Astrocyte (in vitro differentiated cells and primary cell): ENCODE measurements at regions not wholly inside any gene's neighbourhood (a gene's known extent, or its start where the extent isn't known, plus 50 kb on each side); places are given as distances from the start of the nearest gene placed in this dataset.

Experiments
- DNase-seq: peaks from one replicate; pipeline ENCODE4 v3.0.0-alpha.2; 2010; ENCODE audit warnings: low read depth
- FAIRE-seq: peaks from 2 replicates; lab custom pipeline; 2011; peaks lifted over from hg19 to GRCh38; lab: Jason Lieb, UNC
- H2AFZ ChIP-seq: 2 replicates; pipeline ENCODE4 v1.6.0; 2012; ENCODE audit warnings: low read depth, low read length, inconsistent platforms
- H3K27ac ChIP-seq: 2 replicates; pipeline ENCODE4 v1.5.1; 2011; ENCODE audit warnings: low read depth, low read length, inconsistent platforms
- H3K27me3 ChIP-seq: 2 replicates; pipeline ENCODE4 v1.6.0; 2011; ENCODE audit warnings: low read length, inconsistent platforms; ENCODE audit not compliant: insufficient read depth
- H3K36me3 ChIP-seq: 2 replicates; pipeline ENCODE4 v1.5.1; 2011; ENCODE audit warnings: low read length, inconsistent platforms; ENCODE audit not compliant: insufficient read depth
- H3K4me1 ChIP-seq: 2 replicates; pipeline ENCODE4 v1.5.1; 2011; ENCODE audit warnings: low read length, inconsistent platforms; ENCODE audit not compliant: insufficient read depth
- H3K4me2 ChIP-seq: 2 replicates; pipeline ENCODE4 v1.6.0; 2012; ENCODE audit warnings: low read length, inconsistent platforms
- H3K4me3 ChIP-seq: 2 replicates; pipeline ENCODE4 v1.5.1; 2011; ENCODE audit warnings: low read depth, mild to moderate bottlenecking, low read length, inconsistent platforms; ENCODE audit not compliant: insufficient read depth
- H3K79me2 ChIP-seq: 2 replicates; pipeline ENCODE4 v1.6.0; 2012; ENCODE audit warnings: mild to moderate bottlenecking, low read length, inconsistent platforms; ENCODE audit not compliant: insufficient read depth
- H3K9ac ChIP-seq: 2 replicates; pipeline ENCODE4 v1.6.0; 2012; ENCODE audit warnings: mild to moderate bottlenecking, low read length, inconsistent platforms
- H3K9me3 ChIP-seq: 2 replicates; pipeline ENCODE4 v1.5.1; 2012; ENCODE audit warnings: low read depth, mild to moderate bottlenecking, low read length, inconsistent platforms; ENCODE audit not compliant: insufficient read depth
- H4K20me1 ChIP-seq: 2 replicates; pipeline ENCODE4 v1.6.0; 2012; ENCODE audit warnings: low read length, inconsistent platforms; ENCODE audit not compliant: insufficient read depth
- H3K27ac Mint-ChIP-seq: one replicate; pipeline ENCODE4 v1.8.0; 2021; ENCODE audit warnings: mild to moderate bottlenecking, mixed read lengths; ENCODE audit not compliant: unreplicated experiment
- H3K27me3 Mint-ChIP-seq: one replicate; pipeline ENCODE4 v1.8.0; 2021; ENCODE audit warnings: low read depth, mixed read lengths; ENCODE audit not compliant: unreplicated experiment
- H3K36me3 Mint-ChIP-seq: one replicate; pipeline ENCODE4 v1.8.0; 2021; ENCODE audit warnings: low read depth, mixed read lengths; ENCODE audit not compliant: unreplicated experiment
- H3K4me1 Mint-ChIP-seq: one replicate; pipeline ENCODE4 v1.8.0; 2021; ENCODE audit warnings: low read depth, mixed read lengths; ENCODE audit not compliant: unreplicated experiment
- H3K4me3 Mint-ChIP-seq: one replicate; pipeline ENCODE4 v1.8.0; 2021; ENCODE audit warnings: mild to moderate bottlenecking, moderate library complexity, mixed read lengths; ENCODE audit not compliant: unreplicated experiment
- H3K9me3 Mint-ChIP-seq: one replicate; pipeline ENCODE4 v1.8.0; 2021; ENCODE audit warnings: mild to moderate bottlenecking, mixed read lengths; ENCODE audit not compliant: unreplicated experiment
- CTCF ChIP-seq: IDR thresholded peaks from 2 replicates; pipeline ENCODE4 v1.5.1; 2011; ENCODE audit warnings: low read depth, mild to moderate bottlenecking, inconsistent platforms, low read length, moderate library complexity; ENCODE audit not compliant: insufficient read depth
- EZH2 ChIP-seq: IDR thresholded peaks from 2 replicates; pipeline ENCODE4 v1.6.1; 2012; ENCODE audit warnings: mild to moderate bottlenecking, low read length, inconsistent platforms; ENCODE audit not compliant: insufficient read depth

- Histone ChIP-seq H2AFZ (no peak overlapping the region), H3K27me3 (no peaks in the 10 kb centered on the region), H3K79me2 (no peaks in the 10 kb centered on the region), H3K4me1 (no peaks in the 10 kb centered on the region), H3K27ac (no peak overlapping the region), H3K4me2 (no peak overlapping the region), H3K9me3 (peaks cover 1% of the 10 kb centered on the region), H3K4me3 (no peak overlapping the region), H3K36me3 (no peaks in the 10 kb centered on the region), H3K9ac (no peak overlapping the region), H4K20me1 (no peaks in the 10 kb centered on the region)
- no peak overlapping the region for H3K27ac Mint-ChIP-seq
- no peaks in the 10 kb centered on the region for H3K36me3 Mint-ChIP-seq
- DNase-seq, result no peak
- FAIRE-seq, result no peak
- H3K9me3 Mint-ChIP-seq, result peaks cover 19% of the 10 kb centered on the region
- no peaks in the 10 kb centered on the region for H3K4me1 Mint-ChIP-seq
- H3K4me3 Mint-ChIP-seq, result no peak overlapping the region
- peaks cover 16% of the 10 kb centered on the region for H3K27me3 Mint-ChIP-seq
- TF ChIP-seq CTCF (no peak), EZH2 (no peak)
These were observed 59.1 kb downstream of the BARX1 start for GRCh38 chr9:93896093-93896492.

GRCh38 chr9:93895535-93895934 lies 59.6 kb downstream of the BARX1 start:
- Histone ChIP-seq H3K36me3 (no peaks in the 10 kb centered on the region), H3K79me2 (no peaks in the 10 kb centered on the region), H2AFZ (no peak overlapping the region), H3K4me1 (no peaks in the 10 kb centered on the region), H4K20me1 (no peaks in the 10 kb centered on the region), H3K4me2 (no peak overlapping the region), H3K27ac (no peak overlapping the region), H3K9me3 (peaks cover 4% of the 10 kb centered on the region), H3K9ac (no peak overlapping the region), H3K27me3 (no peaks in the 10 kb centered on the region), H3K4me3 (no peak overlapping the region)
- Mint-ChIP-seq H3K27ac (no peak overlapping the region), H3K36me3 (no peaks in the 10 kb centered on the region), H3K9me3 (peaks cover 18% of the 10 kb centered on the region), H3K4me1 (no peaks in the 10 kb centered on the region), H3K27me3 (peaks cover 15% of the 10 kb centered on the region), H3K4me3 (no peak overlapping the region)
- TF ChIP-seq CTCF (no peak), EZH2 (no peak)
- FAIRE-seq (no peak), DNase-seq (no peak)

- H3K4me3 ChIP-seq, result no peak overlapping the region
- Mint-ChIP-seq H3K9me3 (peaks cover 11% of the 10 kb centered on the region), H3K4me1 (no peaks in the 10 kb centered on the region), H3K4me3 (no peak overlapping the region), H3K36me3 (no peaks in the 10 kb centered on the region), H3K27ac (no peak overlapping the region), H3K27me3 (peaks cover 10% of the 10 kb centered on the region)
- no peaks in the 10 kb centered on the region for H3K27me3 ChIP-seq
- no peak overlapping the region for H3K9ac ChIP-seq
- FAIRE-seq, result no peak
- no peaks in the 10 kb centered on the region for H3K36me3 ChIP-seq
- no peak for DNase-seq
- H3K79me2 ChIP-seq, result no peaks in the 10 kb centered on the region
- no peaks in the 10 kb centered on the region for H3K4me1 ChIP-seq
- H3K27ac ChIP-seq, result no peak overlapping the region
- H4K20me1 ChIP-seq, result no peaks in the 10 kb centered on the region
- no peak for TF ChIP-seq CTCF
- TF ChIP-seq EZH2, result no peak
- H2AFZ ChIP-seq, result no peak overlapping the region
- H3K9me3 ChIP-seq, result peaks cover 4% of the 10 kb centered on the region
- H3K4me2 ChIP-seq, result no peak overlapping the region
These were observed 60.5 kb downstream of the BARX1 start for GRCh38 chr9:93894691-93895079.
